Sigmoid colon (tissue), 3 donors: ENCODE measurements at regions not wholly inside any gene's neighbourhood (a gene's known extent, or its start where the extent isn't known, plus 50 kb on each side); places are given as distances from the start of the nearest gene placed in this dataset.

Experiments
- POLR2A ChIP-seq, 2 donors: fragments of 450-650 bp; IDR thresholded peaks; one replicate each; pipeline ENCODE4 v1.6.1; 2016; ENCODE audit warnings: antibody characterized with exemption in 2 of 2, mild to moderate bottlenecking in 2 of 2, moderate library complexity in 2 of 2
- TF ChIP-seq, protein P1 (sequence below), 4 experiments: fragments of 450-650 bp in 3 of 4; fragments of 200-600 bp in 1 of 4; IDR thresholded peaks; one replicate each; pipeline ENCODE4 v1.5.1; 2016 to 2019; ENCODE audit warnings: antibody characterized with exemption in 4 of 4, mild to moderate bottlenecking in 3 of 4, moderate library complexity in 2 of 4

DNA sequence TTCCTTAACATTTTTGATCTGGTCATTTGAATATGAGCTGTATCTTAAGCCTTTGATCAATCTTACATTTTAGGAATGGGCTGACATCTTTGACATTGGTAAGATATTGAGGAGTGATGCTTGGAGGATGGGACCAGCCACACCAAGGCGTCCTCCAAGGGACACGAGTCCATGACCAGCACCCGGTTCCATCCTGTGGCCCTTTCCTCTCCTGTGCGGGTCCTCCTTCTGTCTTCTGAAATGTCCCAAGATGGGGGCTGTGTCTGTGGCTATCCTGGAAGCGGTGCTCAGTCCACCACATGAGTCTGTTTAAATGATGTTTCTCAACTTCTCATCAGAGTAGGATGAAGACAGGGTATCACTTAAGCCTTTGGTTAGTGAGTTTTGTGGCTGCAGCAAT, 67.3 kb upstream of the SHH start:
- TF ChIP-seq, protein P1, sequence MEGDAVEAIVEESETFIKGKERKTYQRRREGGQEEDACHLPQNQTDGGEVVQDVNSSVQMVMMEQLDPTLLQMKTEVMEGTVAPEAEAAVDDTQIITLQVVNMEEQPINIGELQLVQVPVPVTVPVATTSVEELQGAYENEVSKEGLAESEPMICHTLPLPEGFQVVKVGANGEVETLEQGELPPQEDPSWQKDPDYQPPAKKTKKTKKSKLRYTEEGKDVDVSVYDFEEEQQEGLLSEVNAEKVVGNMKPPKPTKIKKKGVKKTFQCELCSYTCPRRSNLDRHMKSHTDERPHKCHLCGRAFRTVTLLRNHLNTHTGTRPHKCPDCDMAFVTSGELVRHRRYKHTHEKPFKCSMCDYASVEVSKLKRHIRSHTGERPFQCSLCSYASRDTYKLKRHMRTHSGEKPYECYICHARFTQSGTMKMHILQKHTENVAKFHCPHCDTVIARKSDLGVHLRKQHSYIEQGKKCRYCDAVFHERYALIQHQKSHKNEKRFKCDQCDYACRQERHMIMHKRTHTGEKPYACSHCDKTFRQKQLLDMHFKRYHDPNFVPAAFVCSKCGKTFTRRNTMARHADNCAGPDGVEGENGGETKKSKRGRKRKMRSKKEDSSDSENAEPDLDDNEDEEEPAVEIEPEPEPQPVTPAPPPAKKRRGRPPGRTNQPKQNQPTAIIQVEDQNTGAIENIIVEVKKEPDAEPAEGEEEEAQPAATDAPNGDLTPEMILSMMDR (IDR thresholded peaks at IDR 0.05): no peak
- TF ChIP-seq POLR2A (IDR thresholded peaks at IDR 0.05): no peak
